Natural killer cell treated with Interleukin-12 subunit alpha and Interleukin-12 subunit beta and Interleukin-15 and Interleukin-18, amount 100 ng/mL, for 72 hours (primary cell): ENCODE measurements at regions not wholly inside any gene's neighbourhood (a gene's known extent, or its start where the extent isn't known, plus 50 kb on each side); places are given as distances from the start of the nearest gene placed in this dataset.
"Not testable (repeated sequence)": the region's sequence is repeated elsewhere in the genome, so short reads cannot be mapped to it uniquely, and the experiment has no call there.

ENCODE experiments used
- ATAC-seq, 2 donors: fragments of 150-1000 bp; cut with Tn5 transposase in 1 of 2; sonication (Bioruptor Pico), chemical (Tn5 transposase) in 1 of 2; 2 replicates each; pipeline ENCODE4 v1.10.0; 2021
- DNase-seq: peaks from one replicate; pipeline ENCODE4 v3.0.0; 2022; ENCODE audit warnings: low spot score
- H3K27ac Mint-ChIP-seq, 2 donors: 1 replicate in 1 of 2; 2 replicates in 1 of 2; pipeline ENCODE4 v1.8.0; 2022; ENCODE audit warnings: mixed read lengths in 2 of 2, mild to moderate bottlenecking in 1 of 2, moderate library complexity in 1 of 2
- H3K27me3 Mint-ChIP-seq, 2 donors: 1 replicate in 1 of 2; 2 replicates in 1 of 2; pipeline ENCODE4 v1.8.0; 2022; ENCODE audit warnings: mixed read lengths in 2 of 2
- H3K36me3 Mint-ChIP-seq: one replicate; pipeline ENCODE4 v1.8.0; 2022; ENCODE audit warnings: mixed read lengths
- H3K4me1 Mint-ChIP-seq, 2 donors: 1 replicate in 1 of 2; 2 replicates in 1 of 2; pipeline ENCODE4 v1.8.0; 2022; ENCODE audit warnings: low read depth in 2 of 2, mixed read lengths in 2 of 2, mild to moderate bottlenecking in 1 of 2
- H3K4me3 Mint-ChIP-seq: one replicate; pipeline ENCODE4 v1.8.0; 2022; ENCODE audit warnings: mixed read lengths
- H3K9me3 Mint-ChIP-seq: 2 replicates; pipeline ENCODE4 v1.8.0; 2022; ENCODE audit warnings: mixed read lengths

DNA sequence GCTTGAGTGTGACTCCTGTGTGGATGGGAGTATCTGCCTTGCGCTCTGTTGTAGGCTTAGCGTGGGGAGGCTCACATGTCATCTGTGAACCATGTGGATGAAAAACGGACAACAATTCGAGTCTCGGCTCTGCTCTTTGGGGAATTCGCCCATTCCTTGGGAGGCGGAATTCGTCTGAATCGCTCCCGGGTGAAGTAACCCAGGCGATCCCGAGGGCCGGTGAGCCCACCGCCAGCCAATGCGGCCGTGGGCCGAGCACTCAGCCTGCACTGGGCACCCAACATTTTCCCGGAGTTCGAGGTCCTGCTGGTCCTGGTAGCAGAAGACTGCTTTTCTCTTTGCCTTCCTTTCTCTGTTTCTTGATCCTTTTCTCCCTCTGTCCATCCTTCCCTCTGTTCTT, 3928.5 kb upstream of the OR11H1 start:
- DNase-seq, H3K27me3 Mint-ChIP-seq, H3K4me3 Mint-ChIP-seq, H3K4me1 Mint-ChIP-seq, ATAC-seq, H3K27ac Mint-ChIP-seq: not testable (repeated sequence)
- peaks cover 12% of the 10 kb centered on the region for H3K9me3 Mint-ChIP-seq
- H3K36me3 Mint-ChIP-seq = peaks cover 18% of the 10 kb centered on the region

DNA sequence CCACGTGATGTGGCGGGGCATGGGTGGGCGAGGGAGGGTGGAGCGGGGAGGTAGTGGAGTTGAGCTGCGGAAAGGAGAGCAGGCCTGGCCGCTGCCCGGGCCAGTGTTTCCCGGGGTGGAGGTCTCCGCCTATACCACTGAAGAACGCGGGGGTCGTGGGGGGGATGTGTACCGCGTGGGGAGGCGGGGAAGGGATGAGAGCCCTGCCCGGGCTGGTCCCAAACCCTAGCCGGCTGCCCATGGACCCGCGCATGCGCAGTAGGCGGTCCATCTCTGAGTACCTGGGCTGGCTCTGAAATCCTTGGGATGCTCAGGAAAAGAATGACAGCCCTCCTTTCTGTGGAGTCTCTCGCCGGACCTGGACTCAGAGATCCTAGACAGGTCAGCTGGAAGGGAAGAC, 3927.8 kb upstream of the OR11H1 start:
- H3K27me3 Mint-ChIP-seq, DNase-seq, H3K4me1 Mint-ChIP-seq, H3K27ac Mint-ChIP-seq, H3K4me3 Mint-ChIP-seq: not testable (repeated sequence)
- Mint-ChIP-seq H3K36me3 (peaks cover 18% of the 10 kb centered on the region), H3K9me3 (peaks cover 12% of the 10 kb centered on the region)
- peak in 1 of 2 donors; percentile 38 for ATAC-seq

DNA sequence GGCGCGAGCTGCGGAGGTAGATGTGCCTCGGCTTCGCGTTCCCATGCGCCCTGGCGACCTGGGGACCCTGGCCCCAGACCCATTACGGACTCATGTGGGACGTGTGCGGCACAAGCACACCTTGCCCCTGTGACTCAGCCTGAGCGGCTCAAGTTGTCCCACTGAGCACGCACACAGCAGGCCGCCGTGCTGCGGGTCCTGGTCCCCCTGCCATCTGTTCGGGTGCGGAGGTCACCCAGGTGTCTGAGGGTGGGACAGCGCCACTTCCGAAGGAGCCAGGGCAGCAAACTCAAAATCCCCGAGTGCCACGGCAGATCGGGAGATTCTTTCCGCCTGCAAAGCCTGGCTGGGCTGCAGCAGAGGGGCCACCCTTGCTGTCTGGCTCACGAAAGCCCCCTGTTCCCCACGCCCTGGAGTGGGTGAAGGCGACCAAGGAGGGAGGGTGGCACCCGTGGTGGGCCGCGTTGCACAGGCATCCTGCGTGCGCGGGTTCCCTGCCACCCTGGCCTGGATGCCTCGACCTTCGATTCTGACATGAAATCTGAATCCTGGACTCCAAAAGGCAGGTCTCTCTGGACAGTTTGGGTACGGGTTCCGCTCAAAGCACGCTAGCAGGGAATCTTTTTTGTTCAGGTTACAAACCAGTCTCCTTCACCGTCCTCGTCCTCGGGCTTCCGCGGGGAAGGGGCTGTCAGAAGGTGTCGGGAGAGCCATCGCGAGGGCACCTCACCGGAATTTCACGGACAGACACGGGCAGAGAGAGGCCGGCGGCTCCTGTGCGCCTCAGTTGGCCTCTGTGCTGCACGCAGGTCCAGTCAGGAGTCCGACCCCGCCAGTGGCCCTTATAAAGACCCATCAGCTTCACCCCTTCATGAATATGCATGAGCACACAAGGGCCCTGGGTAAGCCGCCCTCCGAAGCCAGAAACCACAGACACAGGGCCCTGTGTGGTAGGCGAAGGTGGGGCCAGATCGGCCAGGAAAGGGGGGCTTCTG, 3926.8 kb upstream of the OR11H1 start:
- H3K36me3 Mint-ChIP-seq = peaks cover 18% of the 10 kb centered on the region
- not testable (repeated sequence) for H3K4me3 Mint-ChIP-seq, H3K27ac Mint-ChIP-seq, DNase-seq, ATAC-seq, H3K4me1 Mint-ChIP-seq, H3K27me3 Mint-ChIP-seq
- H3K9me3 Mint-ChIP-seq = peaks cover 12% of the 10 kb centered on the region

DNA sequence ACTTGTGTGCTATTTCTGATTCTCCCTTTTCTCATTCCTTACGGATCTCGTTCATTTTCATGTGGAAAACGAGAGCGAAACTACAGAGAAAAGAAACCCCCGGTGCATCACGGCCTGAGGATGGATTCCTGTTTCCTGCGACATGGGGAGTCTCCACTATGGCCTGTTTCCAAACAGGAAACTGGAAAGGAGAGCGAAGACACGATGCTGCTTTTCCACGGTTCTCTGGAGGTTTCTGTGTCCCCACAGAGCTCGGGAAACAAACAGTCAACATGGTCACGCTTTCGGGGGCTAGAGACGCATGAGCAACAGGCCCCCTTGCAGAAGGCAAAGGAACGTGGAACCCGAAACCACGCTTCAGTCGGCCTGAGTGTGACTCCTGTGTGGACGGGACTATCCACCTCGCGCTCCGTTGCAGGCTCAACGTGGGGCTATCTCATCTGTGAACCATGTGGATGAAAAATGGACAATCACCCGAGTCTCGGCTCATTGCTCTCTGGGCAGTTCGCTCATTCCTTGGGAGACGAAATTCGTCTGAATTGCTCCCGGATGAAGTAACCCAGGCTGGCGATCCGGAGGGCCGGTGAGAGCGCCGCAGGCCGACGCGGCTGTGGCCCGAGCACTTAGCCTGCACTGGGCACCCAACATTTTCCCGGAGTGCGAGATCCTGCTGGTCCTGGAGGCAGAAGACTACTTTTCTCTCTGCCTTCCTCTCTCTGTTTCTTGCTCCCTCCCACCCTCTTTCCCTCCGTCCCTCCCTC, 3923.2 kb upstream of the OR11H1 start:
- not testable (repeated sequence) for DNase-seq, H3K27ac Mint-ChIP-seq, H3K27me3 Mint-ChIP-seq, H3K4me3 Mint-ChIP-seq, H3K4me1 Mint-ChIP-seq, ATAC-seq
- Mint-ChIP-seq H3K36me3 (peaks cover 17% of the 10 kb centered on the region), H3K9me3 (peaks cover 20% of the 10 kb centered on the region)

DNA sequence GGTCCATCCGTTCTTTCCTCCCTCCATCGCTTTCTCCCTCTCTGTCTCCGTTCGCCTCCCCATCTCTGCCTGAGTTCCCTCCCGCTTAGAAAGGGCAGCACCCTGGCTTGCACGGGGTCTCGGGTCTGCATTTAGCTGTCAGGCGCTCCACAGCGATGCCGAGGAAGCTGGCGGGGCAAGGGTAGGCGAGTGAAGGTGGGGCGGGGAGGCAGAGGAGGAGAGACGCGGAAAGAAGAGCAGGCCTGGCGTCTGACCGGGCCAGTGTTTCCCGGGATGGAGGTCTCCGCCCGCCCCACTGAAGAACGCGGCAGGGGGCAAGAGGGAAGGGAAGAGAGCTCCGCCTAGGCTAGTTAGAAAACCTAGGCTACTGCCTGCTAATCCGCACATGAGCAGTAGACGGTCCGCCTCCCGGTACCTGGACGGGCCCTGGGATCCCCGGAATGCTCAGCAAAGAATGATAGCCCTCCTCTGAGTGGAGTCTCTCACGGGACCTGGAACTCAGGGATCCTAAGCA, 3922.5 kb upstream of the OR11H1 start:
- H3K27me3 Mint-ChIP-seq = no peaks in the 10 kb centered on the region
- H3K4me1 Mint-ChIP-seq = no peaks in the 10 kb centered on the region
- DNase-seq (no peak), ATAC-seq (no peak)
- no peak overlapping the region for H3K4me3 Mint-ChIP-seq
- peaks cover 22% of the 10 kb centered on the region for H3K36me3 Mint-ChIP-seq
- H3K9me3 Mint-ChIP-seq = peaks cover 21% of the 10 kb centered on the region
- H3K27ac Mint-ChIP-seq = no peak overlapping the region

DNA sequence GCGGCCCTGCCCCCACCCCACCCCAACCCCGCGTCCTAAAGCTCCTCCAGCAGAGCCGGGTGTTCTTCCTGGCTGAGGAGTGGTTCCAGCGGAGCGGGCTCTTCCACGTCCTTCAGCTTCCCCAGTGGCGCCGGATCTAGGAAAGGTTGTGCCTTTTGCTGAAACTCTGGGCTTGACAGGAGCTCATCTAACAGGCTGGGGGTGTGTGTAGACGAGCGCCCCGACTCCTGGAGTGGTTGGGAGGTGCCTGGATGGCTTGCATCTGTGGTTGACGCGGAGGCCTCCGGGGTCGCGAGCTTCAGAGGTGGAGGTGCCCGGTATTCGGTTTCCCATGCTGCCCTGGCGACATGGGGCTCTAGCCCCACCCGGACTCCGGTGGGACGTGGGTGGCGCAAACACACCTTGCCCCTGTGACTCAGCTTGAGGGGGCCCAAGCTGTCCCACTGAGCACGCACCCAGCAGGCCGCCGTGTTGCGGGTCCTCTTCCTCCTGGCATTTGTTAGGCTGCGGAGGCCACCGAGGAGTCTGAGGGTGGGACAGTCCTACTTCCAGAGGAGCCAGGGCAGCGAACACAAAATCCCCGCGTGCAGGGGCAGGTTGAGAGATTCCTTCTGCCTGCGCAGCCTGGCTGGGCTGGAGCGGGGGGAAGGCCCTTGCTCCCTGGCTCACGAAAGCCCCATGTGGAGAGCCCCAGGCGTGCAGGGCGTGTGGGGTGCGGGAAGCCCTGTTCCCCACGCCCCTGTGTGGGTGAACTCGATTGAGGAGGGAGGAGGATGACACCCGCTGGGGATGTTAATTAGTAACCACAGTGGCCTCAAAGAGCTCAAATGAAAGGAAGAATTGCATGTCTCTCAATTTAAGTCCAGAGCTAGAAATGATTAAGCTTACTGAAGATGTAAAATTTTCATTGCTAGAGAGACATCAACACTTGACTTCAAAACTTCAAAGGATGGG, 3921.7 kb upstream of the OR11H1 start:
- not testable (repeated sequence) for H3K27ac Mint-ChIP-seq, H3K27me3 Mint-ChIP-seq, H3K4me1 Mint-ChIP-seq, DNase-seq, H3K4me3 Mint-ChIP-seq, ATAC-seq
- peaks cover 29% of the 10 kb centered on the region for H3K36me3 Mint-ChIP-seq
- H3K9me3 Mint-ChIP-seq = peaks cover 26% of the 10 kb centered on the region

DNA sequence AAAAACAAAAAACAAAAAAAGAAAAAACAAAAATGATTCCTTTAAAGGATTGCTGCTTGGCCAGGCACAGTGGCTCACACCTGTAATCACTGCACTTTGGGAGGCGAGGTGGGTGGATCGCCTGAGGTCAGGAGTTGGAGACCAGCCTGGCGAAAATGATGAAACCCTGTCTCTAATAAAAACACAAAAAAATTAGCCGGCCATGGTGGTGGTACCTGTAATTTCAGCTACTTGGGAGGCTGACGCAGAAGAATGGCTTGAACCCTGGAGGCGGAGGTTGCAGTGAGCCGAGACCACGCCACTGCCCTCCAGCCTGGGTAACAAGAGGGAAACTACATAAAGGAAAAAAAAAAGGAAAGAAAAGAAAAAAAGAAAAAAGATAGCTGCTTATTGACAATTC, 3920.8 kb upstream of the OR11H1 start:
- H3K4me1 Mint-ChIP-seq, H3K27ac Mint-ChIP-seq, DNase-seq, H3K4me3 Mint-ChIP-seq, ATAC-seq, H3K27me3 Mint-ChIP-seq: not testable (repeated sequence)
- peaks cover 32% of the 10 kb centered on the region for H3K9me3 Mint-ChIP-seq
- peaks cover 35% of the 10 kb centered on the region for H3K36me3 Mint-ChIP-seq

DNA sequence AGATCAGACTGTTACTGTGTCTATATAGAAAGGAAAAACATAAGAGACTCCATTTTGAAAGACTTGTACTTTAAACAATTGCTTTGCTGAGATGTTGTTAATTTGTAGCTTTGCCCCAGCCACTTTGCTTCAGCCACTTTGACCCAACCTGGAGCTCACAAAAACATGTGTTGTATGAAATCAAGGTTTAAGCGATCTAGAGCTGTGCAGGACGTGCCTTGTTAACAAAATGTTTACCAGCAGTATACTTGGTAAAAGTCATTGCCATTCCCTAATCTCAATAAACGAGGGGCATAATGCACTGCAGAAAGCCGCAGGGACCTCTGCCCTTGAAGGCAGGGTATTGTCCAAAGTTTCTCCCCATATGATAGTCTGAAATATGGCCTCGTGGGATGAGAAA, 3919.5 kb upstream of the OR11H1 start:
- Mint-ChIP-seq H3K36me3 (peaks cover 35% of the 10 kb centered on the region), H3K9me3 (peaks cover 37% of the 10 kb centered on the region)
- not testable (repeated sequence) for H3K27ac Mint-ChIP-seq, DNase-seq, H3K4me3 Mint-ChIP-seq, H3K27me3 Mint-ChIP-seq, ATAC-seq, H3K4me1 Mint-ChIP-seq

DNA sequence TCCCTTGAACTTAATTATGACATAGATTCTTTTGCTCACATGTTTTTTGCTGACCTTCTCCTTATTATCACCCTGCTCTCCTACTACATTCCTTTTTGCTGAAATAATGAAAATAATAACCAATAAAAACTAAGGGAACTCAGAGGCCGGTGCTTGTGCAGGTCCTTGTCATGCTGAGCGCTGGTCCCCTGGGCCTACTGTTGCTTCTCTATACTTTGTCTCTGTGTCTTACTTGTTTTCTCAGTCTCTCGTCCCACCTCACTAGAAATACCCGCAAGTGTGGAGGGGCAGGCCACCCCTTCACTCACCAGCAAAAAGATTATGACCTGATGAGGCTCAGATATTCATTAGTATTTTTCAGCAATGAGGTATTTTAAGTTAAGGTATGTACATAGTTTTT, 3918.8 kb upstream of the OR11H1 start:
- not testable (repeated sequence) for H3K4me1 Mint-ChIP-seq, H3K4me3 Mint-ChIP-seq, H3K27me3 Mint-ChIP-seq, ATAC-seq, DNase-seq, H3K27ac Mint-ChIP-seq
- peaks cover 33% of the 10 kb centered on the region for H3K9me3 Mint-ChIP-seq
- peaks cover 30% of the 10 kb centered on the region for H3K36me3 Mint-ChIP-seq

DNA sequence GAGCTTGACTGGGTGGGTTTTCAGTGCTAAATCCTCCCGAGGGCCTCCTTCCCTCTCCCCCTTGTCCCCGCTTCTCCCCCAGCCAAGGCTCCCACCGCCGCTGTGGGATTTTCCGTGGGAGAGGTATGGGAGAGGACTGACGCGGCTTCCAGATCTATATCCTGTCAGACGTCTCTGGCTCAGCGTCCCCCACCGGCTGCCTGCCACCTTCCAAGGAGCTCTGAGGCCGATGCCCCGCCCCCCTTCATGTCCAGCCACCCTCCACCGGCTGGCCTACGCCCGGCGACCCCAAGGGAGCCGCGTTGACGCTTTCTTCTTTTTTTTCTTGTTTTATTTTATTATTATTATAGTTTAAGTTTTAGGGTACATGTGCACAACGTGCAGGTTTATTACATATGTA, 3916.7 kb upstream of the OR11H1 start:
- ATAC-seq, H3K27ac Mint-ChIP-seq, H3K27me3 Mint-ChIP-seq, H3K4me3 Mint-ChIP-seq, DNase-seq, H3K4me1 Mint-ChIP-seq: not testable (repeated sequence)
- Mint-ChIP-seq H3K36me3 (peaks cover 44% of the 10 kb centered on the region), H3K9me3 (peaks cover 43% of the 10 kb centered on the region)

DNA sequence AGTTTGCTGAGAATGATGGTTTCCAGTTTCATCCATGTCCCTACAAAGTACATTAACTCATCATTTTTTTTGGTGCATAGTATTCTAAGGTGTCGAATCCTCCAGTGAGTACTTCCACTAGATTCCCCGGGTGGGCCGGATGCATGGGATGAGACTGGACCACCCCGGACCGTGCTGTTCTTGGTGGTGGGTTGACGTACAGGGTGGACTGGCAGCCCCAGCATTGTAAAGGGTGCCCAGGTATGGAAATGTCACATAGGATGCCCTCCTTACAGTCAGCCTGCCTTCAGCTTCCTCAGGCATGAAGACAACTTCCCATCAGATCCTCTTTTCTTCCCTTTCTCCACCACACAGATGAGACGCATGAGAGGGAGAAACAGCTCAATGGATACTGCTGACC, 3916.1 kb upstream of the OR11H1 start:
- peaks cover 43% of the 10 kb centered on the region for H3K9me3 Mint-ChIP-seq
- H3K27me3 Mint-ChIP-seq, DNase-seq, H3K27ac Mint-ChIP-seq, H3K4me1 Mint-ChIP-seq, ATAC-seq, H3K4me3 Mint-ChIP-seq: not testable (repeated sequence)
- H3K36me3 Mint-ChIP-seq = peaks cover 50% of the 10 kb centered on the region

DNA sequence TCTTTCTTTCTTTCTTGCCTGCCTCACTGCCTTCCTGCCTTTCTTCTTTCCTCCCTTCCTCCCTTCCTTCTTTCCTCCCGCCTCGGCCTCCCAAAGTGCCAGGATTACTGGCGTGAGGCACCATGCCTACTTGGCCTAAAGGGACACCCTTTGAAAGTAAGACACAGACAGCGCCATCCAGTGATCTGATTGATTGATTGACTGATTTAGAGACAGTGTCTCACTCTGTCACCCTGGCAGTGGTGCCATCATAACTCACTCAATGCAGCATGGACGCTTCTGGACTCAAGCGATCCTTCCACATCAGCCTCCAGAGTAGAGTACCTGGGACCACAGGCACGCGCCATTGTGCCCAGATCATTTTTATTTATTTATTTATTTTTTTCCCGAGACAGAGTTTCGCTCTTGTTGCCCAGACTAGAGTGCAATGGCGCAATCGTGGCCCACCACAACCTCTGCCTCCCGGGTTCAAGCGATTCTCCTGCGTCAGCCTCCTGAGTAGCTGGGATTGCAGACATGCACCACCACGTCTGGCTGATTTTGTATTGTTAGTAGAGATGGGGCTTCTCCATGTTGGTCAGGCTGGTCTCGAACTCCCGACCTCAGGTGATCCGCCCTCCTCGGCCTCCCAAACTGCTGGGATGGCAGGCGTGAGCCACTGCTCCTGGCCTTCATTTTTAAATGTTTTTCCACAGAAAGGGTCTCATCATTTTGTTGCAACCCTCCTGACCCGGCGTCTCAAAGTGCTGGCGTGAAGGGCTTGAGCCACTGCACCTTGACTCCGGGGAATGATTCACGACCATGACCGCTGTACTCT, 3914.7 kb upstream of the OR11H1 start:
- H3K27me3 Mint-ChIP-seq, H3K27ac Mint-ChIP-seq, DNase-seq, ATAC-seq, H3K4me3 Mint-ChIP-seq, H3K4me1 Mint-ChIP-seq: not testable (repeated sequence)
- peaks cover 41% of the 10 kb centered on the region for H3K9me3 Mint-ChIP-seq
- peaks cover 58% of the 10 kb centered on the region for H3K36me3 Mint-ChIP-seq
